ENCODE measurements at regions not wholly inside any gene's neighbourhood (a gene's known extent, or its start where the extent isn't known, plus 50 kb on each side); places are given as distances from the start of the nearest gene placed in this dataset.

- Histone ChIP-seq H3K4me1 (replicated peaks in 1 of 2; ENCODE audit: control insufficient read depth in 2 of 2, insufficient read depth in 2 of 2, low read length in 2 of 2) (peaks cover 0 to 4% of the 10 kb centered on the region in 2 experiments; a peak in 3 of 5 replicates), H3K9ac (ENCODE audit: insufficient read depth in 1 of 2, low read depth in 2 of 2, low read length in 2 of 2) (no peak overlapping the region), H3K27ac (ENCODE audit: extremely low read depth, low read depth, low read length) (no peak overlapping the region), H2AFZ (ENCODE audit: low read depth, low read length) (no peak overlapping the region), H3K4me2 (ENCODE audit: insufficient read depth, low read length) (no peak overlapping the region), H3K27me3 (ENCODE audit: control insufficient read depth in 2 of 2, insufficient read depth in 2 of 2, low read length in 2 of 2) (peaks cover 19 to 31% of the 10 kb centered on the region in 2 experiments), H3K9me1 (ENCODE audit: control insufficient read depth, insufficient read depth, low read length) (no peaks in the 10 kb centered on the region), H3K4me3 (no peak overlapping the region), H3K79me2 (ENCODE audit: control insufficient read depth, insufficient read depth, low read length) (no peaks in the 10 kb centered on the region), H3K36me3 (ENCODE audit: control insufficient read depth, insufficient read depth, low read length) (no peaks in the 10 kb centered on the region), H3K9me3 (replicated peaks; ENCODE audit: control insufficient read depth, insufficient read depth, low read depth, low read length) (no peaks in the 10 kb centered on the region), H4K20me1 (replicated peaks; ENCODE audit: control insufficient read depth, insufficient read depth, low read length) (no peaks in the 10 kb centered on the region)
- 0% methylated on average over 1 of the region's 1 CpG for WGBS (ENCODE audit: insufficient coverage, low coverage, missing lambda C conversion rate)
- in situ Hi-C loops (cut with MboI) (no loop called here), intact Hi-C loops (cut with micrococcal nuclease) (no loop called here)
- ATAC-seq (no peak), DNase-seq (ENCODE audit: extremely low read depth in 1 of 4, low spot score in 3 of 4) (no peak), FAIRE-seq (no peak)
- POLR2A ChIA-PET: no interaction called here
- TF ChIP-seq NR2C2 (CRISPR knock-in tag; IDR thresholded peaks at IDR 0.05) (no peak), NR2C2 (tag; IDR thresholded peaks at IDR 0.05) (no peak), CTCFL (IDR thresholded peaks at IDR 0.05; ENCODE audit: borderline replicate concordance, insufficient read depth, low read depth, low read length, poor library complexity, severe bottlenecking) (no peak), IFI16 (CRISPR knock-in tag; IDR thresholded peaks at IDR 0.05) (no peak), ZNF239 (CRISPR knock-in tag; IDR thresholded peaks at IDR 0.05) (no peak), HES1 (IDR thresholded peaks at IDR 0.05; ENCODE audit: low read depth) (no peak), KHSRP (IDR thresholded peaks at IDR 0.05) (no peak), SMARCE1 (IDR thresholded peaks at IDR 0.05) (no peak), L3MBTL2 (IDR thresholded peaks at IDR 0.05) (no peak), JUN (IDR thresholded peaks at IDR 0.05; ENCODE audit: borderline replicate concordance, low read depth, low read length) (no peak), JUN (CRISPR knock-in tag; IDR thresholded peaks at IDR 0.05; ENCODE audit: borderline replicate concordance) (no peak)
- no TSS peak for BruUV-seq (replicated peaks)
- CTCF ChIA-PET (ENCODE audit: low intra/inter-chr PET ratio): no interaction called here
Observed at GRCh38 chr10:32114508-32114907, 58.3 kb upstream of the KIF5B start.

All from K562 (cell line).